ENCODE measurements at regions not wholly inside any gene's neighbourhood (a gene's known extent, or its start where the extent isn't known, plus 50 kb on each side); places are given as distances from the start of the nearest gene placed in this dataset.

- no peaks in the 10 kb centered on the region for H3K36me3 ChIP-seq (ENCODE audit: insufficient read depth, low read length)
- H2AFZ ChIP-seq (ENCODE audit: low read depth, low read length) = no peak overlapping the region
- H3K4me2 ChIP-seq (ENCODE audit: low read length) = no peak overlapping the region
- no peaks in the 10 kb centered on the region for H3K27me3 ChIP-seq (ENCODE audit: insufficient read depth, low read depth, low read length)
- no peak overlapping the region for H3K4me3 ChIP-seq (ENCODE audit: low read length)
- H3K9ac ChIP-seq (ENCODE audit: low read length) = no peak overlapping the region
- H3K9me2 ChIP-seq (ENCODE audit: insufficient read depth, low read length) = no peaks in the 10 kb centered on the region
- no peaks in the 10 kb centered on the region for H3F3A ChIP-seq (ENCODE audit: insufficient read depth, low read length, poor library complexity, severe bottlenecking)
- H4K20me1 ChIP-seq (ENCODE audit: insufficient read depth) = no peaks in the 10 kb centered on the region
- TF ChIP-seq REST (IDR thresholded peaks at IDR 0.05; ENCODE audit: borderline replicate concordance) (no peak), MXI1 (conservative IDR thresholded peaks at IDR 0.05; ENCODE audit: poor library complexity, severe bottlenecking) (no peak), EZH2 (IDR thresholded peaks at IDR 0.05; ENCODE audit: borderline replicate concordance, insufficient read depth, low read length, poor library complexity, severe bottlenecking) (no peak), CTCF (IDR thresholded peaks at IDR 0.05; ENCODE audit: poor library complexity, severe bottlenecking) (no peak), POLR2AphosphoS5 (IDR thresholded peaks at IDR 0.05) (no peak), EP300 (conservative IDR thresholded peaks at IDR 0.05; ENCODE audit: poor library complexity, severe bottlenecking) (no peak), SMC3 (conservative IDR thresholded peaks at IDR 0.05; ENCODE audit: poor library complexity) (no peak), RAD21 (conservative IDR thresholded peaks at IDR 0.05) (no peak), TAF1 (IDR thresholded peaks at IDR 0.05; ENCODE audit: low read depth) (no peak)
- H3K27ac ChIP-seq (ENCODE audit: low read length) = no peak overlapping the region
- H3K79me2 ChIP-seq (replicated peaks; ENCODE audit: insufficient read depth, low read length) = no peaks in the 10 kb centered on the region
- H3K9me3 ChIP-seq (ENCODE audit: low read length) = no peaks in the 10 kb centered on the region
Measured at GRCh38 chr10:53744746-53745145, 972.2 kb upstream of the MBL2 start.

- no peak overlapping the region for H2AFZ ChIP-seq (ENCODE audit: low read depth, low read length)
- H3K27me3 ChIP-seq (ENCODE audit: insufficient read depth, low read depth, low read length) = no peaks in the 10 kb centered on the region
Measured at GRCh38 chr10:53744176-53744575, 971.6 kb upstream of the MBL2 start.

More at GRCh38 chr10:53744176-53744575, 971.6 kb upstream of the MBL2 start:
- Histone ChIP-seq H3K4me2 (ENCODE audit: low read length) (no peak overlapping the region), H3K9me3 (ENCODE audit: low read length) (no peaks in the 10 kb centered on the region), H3K27ac (ENCODE audit: low read length) (no peak overlapping the region), H3K79me2 (replicated peaks; ENCODE audit: insufficient read depth, low read length) (no peaks in the 10 kb centered on the region), H4K20me1 (ENCODE audit: insufficient read depth) (no peaks in the 10 kb centered on the region), H3K36me3 (ENCODE audit: insufficient read depth, low read length) (no peaks in the 10 kb centered on the region), H3K9me2 (ENCODE audit: insufficient read depth, low read length) (no peaks in the 10 kb centered on the region), H3K4me3 (ENCODE audit: low read length) (no peak overlapping the region), H3F3A (ENCODE audit: insufficient read depth, low read length, poor library complexity, severe bottlenecking) (no peaks in the 10 kb centered on the region), H3K9ac (ENCODE audit: low read length) (no peak overlapping the region)
- TF ChIP-seq MXI1 (conservative IDR thresholded peaks at IDR 0.05; ENCODE audit: poor library complexity, severe bottlenecking) (no peak), REST (IDR thresholded peaks at IDR 0.05; ENCODE audit: borderline replicate concordance) (no peak), EZH2 (IDR thresholded peaks at IDR 0.05; ENCODE audit: borderline replicate concordance, insufficient read depth, low read length, poor library complexity, severe bottlenecking) (no peak), EP300 (conservative IDR thresholded peaks at IDR 0.05; ENCODE audit: poor library complexity, severe bottlenecking) (no peak), RAD21 (conservative IDR thresholded peaks at IDR 0.05) (no peak), TAF1 (IDR thresholded peaks at IDR 0.05; ENCODE audit: low read depth) (no peak), POLR2AphosphoS5 (IDR thresholded peaks at IDR 0.05) (no peak), CTCF (IDR thresholded peaks at IDR 0.05; ENCODE audit: poor library complexity, severe bottlenecking) (no peak), SMC3 (conservative IDR thresholded peaks at IDR 0.05; ENCODE audit: poor library complexity) (no peak)
